ENCODE measurements at regions not wholly inside any gene's neighbourhood (a gene's known extent, or its start where the extent isn't known, plus 50 kb on each side); places are given as distances from the start of the nearest gene placed in this dataset.

DNA sequence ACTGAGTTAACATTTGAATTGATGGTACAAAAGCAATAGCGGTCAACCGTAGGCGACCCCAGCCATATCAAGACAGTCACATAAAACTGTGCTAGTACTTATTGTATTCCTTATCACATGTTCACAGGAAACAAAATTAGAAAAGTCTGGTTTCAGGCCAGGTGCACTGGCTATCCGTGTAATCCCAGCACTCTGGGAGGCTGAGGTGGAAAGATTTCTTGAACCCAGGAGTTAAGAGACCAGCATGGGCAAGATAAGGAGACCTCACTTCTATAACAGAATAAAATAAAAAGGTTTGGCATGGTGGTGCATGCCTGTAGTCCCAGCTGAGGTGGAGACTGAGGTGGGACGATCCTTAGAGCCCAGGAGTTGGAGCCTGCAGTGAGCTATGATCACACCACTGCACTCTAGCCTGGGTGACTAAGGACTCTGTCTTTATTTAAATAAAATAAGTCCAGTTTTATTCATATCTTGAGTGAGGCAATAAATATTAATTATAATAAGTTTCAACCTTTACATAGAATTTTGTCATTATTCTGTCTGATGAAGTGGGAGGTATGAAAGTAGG, 84.1 kb upstream of the RGPD4 start:
- TF ChIP-seq, protein P1, sequence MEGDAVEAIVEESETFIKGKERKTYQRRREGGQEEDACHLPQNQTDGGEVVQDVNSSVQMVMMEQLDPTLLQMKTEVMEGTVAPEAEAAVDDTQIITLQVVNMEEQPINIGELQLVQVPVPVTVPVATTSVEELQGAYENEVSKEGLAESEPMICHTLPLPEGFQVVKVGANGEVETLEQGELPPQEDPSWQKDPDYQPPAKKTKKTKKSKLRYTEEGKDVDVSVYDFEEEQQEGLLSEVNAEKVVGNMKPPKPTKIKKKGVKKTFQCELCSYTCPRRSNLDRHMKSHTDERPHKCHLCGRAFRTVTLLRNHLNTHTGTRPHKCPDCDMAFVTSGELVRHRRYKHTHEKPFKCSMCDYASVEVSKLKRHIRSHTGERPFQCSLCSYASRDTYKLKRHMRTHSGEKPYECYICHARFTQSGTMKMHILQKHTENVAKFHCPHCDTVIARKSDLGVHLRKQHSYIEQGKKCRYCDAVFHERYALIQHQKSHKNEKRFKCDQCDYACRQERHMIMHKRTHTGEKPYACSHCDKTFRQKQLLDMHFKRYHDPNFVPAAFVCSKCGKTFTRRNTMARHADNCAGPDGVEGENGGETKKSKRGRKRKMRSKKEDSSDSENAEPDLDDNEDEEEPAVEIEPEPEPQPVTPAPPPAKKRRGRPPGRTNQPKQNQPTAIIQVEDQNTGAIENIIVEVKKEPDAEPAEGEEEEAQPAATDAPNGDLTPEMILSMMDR (IDR thresholded peaks at IDR 0.05; ENCODE audit: insufficient read depth, low read length): no peak
- no peak for TF ChIP-seq POLR2AphosphoS5 (IDR thresholded peaks at IDR 0.05; ENCODE audit: low read depth)
- TF ChIP-seq GABPA (IDR thresholded peaks at IDR 0.05; ENCODE audit: low read depth): no peak
- TF ChIP-seq SPI1 (IDR thresholded peaks at IDR 0.05; ENCODE audit: borderline replicate concordance, low read depth): no peak
- TF ChIP-seq, protein P2, sequence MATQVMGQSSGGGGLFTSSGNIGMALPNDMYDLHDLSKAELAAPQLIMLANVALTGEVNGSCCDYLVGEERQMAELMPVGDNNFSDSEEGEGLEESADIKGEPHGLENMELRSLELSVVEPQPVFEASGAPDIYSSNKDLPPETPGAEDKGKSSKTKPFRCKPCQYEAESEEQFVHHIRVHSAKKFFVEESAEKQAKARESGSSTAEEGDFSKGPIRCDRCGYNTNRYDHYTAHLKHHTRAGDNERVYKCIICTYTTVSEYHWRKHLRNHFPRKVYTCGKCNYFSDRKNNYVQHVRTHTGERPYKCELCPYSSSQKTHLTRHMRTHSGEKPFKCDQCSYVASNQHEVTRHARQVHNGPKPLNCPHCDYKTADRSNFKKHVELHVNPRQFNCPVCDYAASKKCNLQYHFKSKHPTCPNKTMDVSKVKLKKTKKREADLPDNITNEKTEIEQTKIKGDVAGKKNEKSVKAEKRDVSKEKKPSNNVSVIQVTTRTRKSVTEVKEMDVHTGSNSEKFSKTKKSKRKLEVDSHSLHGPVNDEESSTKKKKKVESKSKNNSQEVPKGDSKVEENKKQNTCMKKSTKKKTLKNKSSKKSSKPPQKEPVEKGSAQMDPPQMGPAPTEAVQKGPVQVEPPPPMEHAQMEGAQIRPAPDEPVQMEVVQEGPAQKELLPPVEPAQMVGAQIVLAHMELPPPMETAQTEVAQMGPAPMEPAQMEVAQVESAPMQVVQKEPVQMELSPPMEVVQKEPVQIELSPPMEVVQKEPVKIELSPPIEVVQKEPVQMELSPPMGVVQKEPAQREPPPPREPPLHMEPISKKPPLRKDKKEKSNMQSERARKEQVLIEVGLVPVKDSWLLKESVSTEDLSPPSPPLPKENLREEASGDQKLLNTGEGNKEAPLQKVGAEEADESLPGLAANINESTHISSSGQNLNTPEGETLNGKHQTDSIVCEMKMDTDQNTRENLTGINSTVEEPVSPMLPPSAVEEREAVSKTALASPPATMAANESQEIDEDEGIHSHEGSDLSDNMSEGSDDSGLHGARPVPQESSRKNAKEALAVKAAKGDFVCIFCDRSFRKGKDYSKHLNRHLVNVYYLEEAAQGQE (IDR thresholded peaks at IDR 0.05; ENCODE audit: insufficient replicate concordance, low read depth): no peak

Measured in HL-60 (cell line).